ENCODE measurements at regions not wholly inside any gene's neighbourhood (a gene's known extent, or its start where the extent isn't known, plus 50 kb on each side); places are given as distances from the start of the nearest gene placed in this dataset.

- no peak for TF ChIP-seq EP300 (IDR thresholded peaks at IDR 0.05)
- no peak for TF ChIP-seq POLR2A (IDR thresholded peaks at IDR 0.05; ENCODE audit: low read depth)
Measured at GRCh38 chr14:87772854-87773253, 220.1 kb downstream of the GALC start.
